Body of pancreas (tissue), 4 donors: ENCODE measurements at regions not wholly inside any gene's neighbourhood (a gene's known extent, or its start where the extent isn't known, plus 50 kb on each side); places are given as distances from the start of the nearest gene placed in this dataset.

Experiments used
- CTCF ChIP-seq, 7 experiments: fragments of 450-650 bp in 4 of 7; fragments of 200-600 bp in 3 of 7; sonication (generic) in 3 of 7; IDR thresholded peaks; one replicate each; pipeline ENCODE4 v1.5.1; 2016 to 2019; ENCODE audit warnings: antibody characterized with exemption in 7 of 7
- POLR2A ChIP-seq, 3 donors: fragments of 450-650 bp; IDR thresholded peaks; one replicate each; pipeline ENCODE4 v1.6.1; 2016; ENCODE audit warnings: antibody characterized with exemption in 3 of 3, mild to moderate bottlenecking in 2 of 3

- TF ChIP-seq CTCF (IDR thresholded peaks at IDR 0.05) = no peak
- no peak for TF ChIP-seq POLR2A (IDR thresholded peaks at IDR 0.05)
These were observed 68.8 kb upstream of the SOX14 start for GRCh38 chr3:137695351-137695750.
